Cardiac muscle cell (in vitro differentiated cells and primary cell): ENCODE measurements at regions not wholly inside any gene's neighbourhood (a gene's known extent, or its start where the extent isn't known, plus 50 kb on each side); places are given as distances from the start of the nearest gene placed in this dataset.

Source experiments
- DNase-seq, 2 donors: peaks; one replicate each; pipeline versions ENCODE4 v3.0.0 to v3.0.0-alpha.2; 2010 to 2017; ENCODE audit warnings: low read depth in 1 of 2, low spot score in 1 of 2
- H3K27ac ChIP-seq: fragments of 200-600 bp; sonication (generic); 2 replicates; pipeline ENCODE4 v1.5.1; 2016
- H3K27me3 ChIP-seq: fragments of 200-600 bp; sonication (generic); 2 replicates; pipeline ENCODE4 v1.6.0; 2016; ENCODE audit warnings: control low read depth
- H3K36me3 ChIP-seq: fragments of 200-600 bp; sonication (generic); 2 replicates; pipeline ENCODE4 v1.5.1; 2016; ENCODE audit warnings: control low read depth
- H3K4me1 ChIP-seq: fragments of 200-600 bp; sonication (generic); 2 replicates; pipeline ENCODE4 v1.8.1; 2017; ENCODE audit warnings: low read depth, mild to moderate bottlenecking, mixed run types
- H3K4me3 ChIP-seq: fragments of 200-600 bp; sonication (generic); 2 replicates; pipeline ENCODE4 v1.5.1; 2016; ENCODE audit warnings: mild to moderate bottlenecking
- H3K9me3 ChIP-seq: fragments of 200-600 bp; sonication (generic); 2 replicates; pipeline ENCODE4 v1.5.1; 2017; ENCODE audit warnings: low read depth, mild to moderate bottlenecking, control low read depth
- TF ChIP-seq, protein P1 (sequence below): IDR thresholded peaks from 2 replicates; pipeline ENCODE4 v1.5.1; 2012; ENCODE audit warnings: low read depth, mild to moderate bottlenecking, low read length

DNA sequence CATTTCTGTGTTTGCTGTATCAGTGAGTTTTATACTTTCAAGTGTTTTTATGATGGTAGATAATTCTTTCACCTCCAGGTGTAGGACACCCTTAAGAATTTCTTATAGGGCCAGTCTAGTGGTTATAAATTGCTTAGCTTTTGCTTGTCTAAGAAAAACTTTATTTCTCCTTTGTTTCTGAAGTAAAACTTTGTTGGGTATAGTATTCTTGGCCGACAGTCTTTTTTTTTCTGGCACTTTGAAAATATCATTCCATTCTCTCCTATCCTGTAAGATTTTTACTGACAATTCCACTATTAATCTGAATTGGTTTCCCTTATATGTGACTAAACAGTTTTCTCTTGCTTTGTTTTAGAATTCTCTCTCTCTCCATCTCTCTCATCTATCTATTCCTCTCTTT, 118.7 kb upstream of the LRRTM4 start:
- Histone ChIP-seq H3K27me3 (no peaks in the 10 kb centered on the region), H3K27ac (no peak overlapping the region), H3K36me3 (no peaks in the 10 kb centered on the region), H3K4me1 (no peaks in the 10 kb centered on the region), H3K9me3 (no peaks in the 10 kb centered on the region), H3K4me3 (no peak overlapping the region)
- TF ChIP-seq, protein P1, sequence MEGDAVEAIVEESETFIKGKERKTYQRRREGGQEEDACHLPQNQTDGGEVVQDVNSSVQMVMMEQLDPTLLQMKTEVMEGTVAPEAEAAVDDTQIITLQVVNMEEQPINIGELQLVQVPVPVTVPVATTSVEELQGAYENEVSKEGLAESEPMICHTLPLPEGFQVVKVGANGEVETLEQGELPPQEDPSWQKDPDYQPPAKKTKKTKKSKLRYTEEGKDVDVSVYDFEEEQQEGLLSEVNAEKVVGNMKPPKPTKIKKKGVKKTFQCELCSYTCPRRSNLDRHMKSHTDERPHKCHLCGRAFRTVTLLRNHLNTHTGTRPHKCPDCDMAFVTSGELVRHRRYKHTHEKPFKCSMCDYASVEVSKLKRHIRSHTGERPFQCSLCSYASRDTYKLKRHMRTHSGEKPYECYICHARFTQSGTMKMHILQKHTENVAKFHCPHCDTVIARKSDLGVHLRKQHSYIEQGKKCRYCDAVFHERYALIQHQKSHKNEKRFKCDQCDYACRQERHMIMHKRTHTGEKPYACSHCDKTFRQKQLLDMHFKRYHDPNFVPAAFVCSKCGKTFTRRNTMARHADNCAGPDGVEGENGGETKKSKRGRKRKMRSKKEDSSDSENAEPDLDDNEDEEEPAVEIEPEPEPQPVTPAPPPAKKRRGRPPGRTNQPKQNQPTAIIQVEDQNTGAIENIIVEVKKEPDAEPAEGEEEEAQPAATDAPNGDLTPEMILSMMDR: no peak
- no peak for DNase-seq

DNA sequence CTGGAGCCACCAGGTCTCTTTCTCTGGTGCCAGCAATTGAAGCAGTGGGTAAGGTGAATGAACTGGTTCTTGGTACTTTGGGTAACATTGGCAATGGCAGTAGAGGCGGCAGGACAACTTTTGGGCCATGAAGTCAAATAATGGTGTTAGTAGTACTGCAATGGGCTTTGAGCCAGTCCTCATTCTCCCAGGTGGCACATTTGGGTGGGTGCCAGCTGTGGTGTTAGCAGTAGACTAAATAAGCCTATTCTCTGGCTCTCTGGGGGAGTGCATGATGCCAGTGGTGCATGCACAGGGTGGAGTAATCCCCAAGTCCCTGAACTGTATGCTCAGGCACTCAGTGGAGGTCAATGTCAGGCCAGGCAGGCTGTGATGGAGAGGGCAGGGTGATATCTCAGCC, 120.2 kb upstream of the LRRTM4 start:
- no peaks in the 10 kb centered on the region for H3K4me1 ChIP-seq
- H3K27me3 ChIP-seq: no peaks in the 10 kb centered on the region
- TF ChIP-seq, protein P1: no peak
- H3K4me3 ChIP-seq: no peak overlapping the region
- peak in 1 of 2 donors; percentile 1 for DNase-seq
- H3K9me3 ChIP-seq: no peaks in the 10 kb centered on the region
- H3K36me3 ChIP-seq: no peaks in the 10 kb centered on the region
- no peak overlapping the region for H3K27ac ChIP-seq

DNA sequence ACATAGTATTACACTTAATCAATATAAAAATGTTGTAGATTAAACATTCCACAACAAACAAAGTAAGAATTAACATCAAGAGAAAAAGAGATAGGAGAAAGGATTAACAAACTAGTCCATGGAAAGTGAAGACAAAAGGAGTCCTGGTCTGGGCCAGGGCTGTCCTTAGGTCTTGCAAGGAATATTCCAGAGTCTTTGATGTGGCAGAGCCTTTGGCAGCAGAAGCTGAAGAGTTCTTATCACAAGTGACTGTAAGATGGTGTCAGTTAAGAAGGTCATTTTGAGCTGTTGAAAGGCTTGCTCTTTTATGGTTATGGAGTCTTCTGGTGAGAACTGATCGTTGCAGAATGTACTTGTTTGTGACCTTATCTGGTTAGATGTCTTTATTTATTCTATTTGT, 127.7 kb upstream of the LRRTM4 start:
- Histone ChIP-seq H3K4me3 (no peak overlapping the region), H3K36me3 (no peaks in the 10 kb centered on the region), H3K27ac (peak overlapping the region; percentile 58), H3K27me3 (no peaks in the 10 kb centered on the region), H3K9me3 (no peaks in the 10 kb centered on the region), H3K4me1 (peaks cover 21% of the 10 kb centered on the region)
- DNase-seq: peak in 1 of 2 donors; percentile 32
- TF ChIP-seq, protein P1: no peak

DNA sequence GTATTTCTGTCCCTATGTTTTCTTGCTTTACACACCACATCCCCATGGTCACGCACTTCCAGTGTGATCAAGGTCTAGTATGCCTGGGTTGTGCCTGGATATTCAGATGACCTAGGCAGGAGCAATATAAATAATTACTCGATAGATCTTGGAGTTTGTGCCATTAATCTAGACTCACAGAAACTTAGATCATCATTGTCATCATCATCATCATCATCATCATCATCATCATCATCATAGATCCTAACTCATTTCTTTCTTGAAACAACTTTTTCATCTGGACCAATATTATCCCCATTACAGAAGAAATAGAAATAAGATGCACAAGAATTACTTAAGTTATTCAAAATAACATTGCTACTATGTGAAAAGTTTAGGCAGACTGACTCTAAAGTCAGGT, 130.3 kb upstream of the LRRTM4 start:
- H3K4me3 ChIP-seq: no peak overlapping the region
- DNase-seq: no peak
- H3K9me3 ChIP-seq: no peaks in the 10 kb centered on the region
- TF ChIP-seq, protein P1: no peak
- H3K27me3 ChIP-seq: no peaks in the 10 kb centered on the region
- no peak overlapping the region for H3K27ac ChIP-seq
- H3K36me3 ChIP-seq: no peaks in the 10 kb centered on the region
- peaks cover 21% of the 10 kb centered on the region for H3K4me1 ChIP-seq

DNA sequence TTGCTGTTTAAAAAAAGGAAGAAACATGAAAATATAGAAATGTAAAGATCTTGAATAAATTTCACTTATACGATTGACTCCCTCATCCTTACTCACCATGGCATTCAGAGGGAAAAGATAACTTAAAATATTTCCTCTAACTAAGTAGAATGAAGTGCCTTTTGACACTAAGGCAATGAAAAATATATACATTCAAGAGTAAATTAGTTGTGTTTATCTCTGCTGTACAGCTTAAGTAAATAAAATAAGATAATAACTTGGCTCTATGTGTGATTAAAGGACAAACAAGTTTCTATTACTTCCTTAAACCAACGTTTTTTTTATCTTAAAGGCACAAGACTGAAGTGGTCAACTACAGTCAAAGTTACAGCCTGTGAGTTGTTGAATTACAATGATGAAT, 142.3 kb upstream of the LRRTM4 start:
- TF ChIP-seq, protein P1: no peak
- DNase-seq: no peak
- Histone ChIP-seq H3K4me3 (no peak overlapping the region), H3K27ac (no peak overlapping the region), H3K9me3 (no peaks in the 10 kb centered on the region), H3K27me3 (no peaks in the 10 kb centered on the region), H3K36me3 (no peaks in the 10 kb centered on the region), H3K4me1 (no peaks in the 10 kb centered on the region)
